Suprapubic skin (tissue), 4 donors: ENCODE measurements at regions not wholly inside any gene's neighbourhood (a gene's known extent, or its start where the extent isn't known, plus 50 kb on each side); places are given as distances from the start of the nearest gene placed in this dataset.

ENCODE experiments used
- CTCF ChIP-seq, 2 donors: fragments of 200-600 bp in 1 of 2; fragments of 450-650 bp in 1 of 2; sonication (generic) in 1 of 2; IDR thresholded peaks; one replicate each; pipeline ENCODE4 v1.5.1; 2016 to 2019; ENCODE audit warnings: antibody characterized with exemption in 2 of 2, mild to moderate bottlenecking in 1 of 2, moderate library complexity in 1 of 2
- POLR2A ChIP-seq, 2 donors: fragments of 450-650 bp; IDR thresholded peaks; one replicate each; pipeline ENCODE4 v1.6.1; 2017; ENCODE audit warnings: antibody characterized with exemption in 2 of 2, mild to moderate bottlenecking in 2 of 2, moderate library complexity in 2 of 2
- POLR2AphosphoS5 ChIP-seq, 3 donors: sonication (generic); formaldehyde crosslinking; IDR thresholded peaks; one replicate each; pipeline ENCODE4 v1.6.1; 2017; ENCODE audit warnings: antibody characterized with exemption in 3 of 3

DNA sequence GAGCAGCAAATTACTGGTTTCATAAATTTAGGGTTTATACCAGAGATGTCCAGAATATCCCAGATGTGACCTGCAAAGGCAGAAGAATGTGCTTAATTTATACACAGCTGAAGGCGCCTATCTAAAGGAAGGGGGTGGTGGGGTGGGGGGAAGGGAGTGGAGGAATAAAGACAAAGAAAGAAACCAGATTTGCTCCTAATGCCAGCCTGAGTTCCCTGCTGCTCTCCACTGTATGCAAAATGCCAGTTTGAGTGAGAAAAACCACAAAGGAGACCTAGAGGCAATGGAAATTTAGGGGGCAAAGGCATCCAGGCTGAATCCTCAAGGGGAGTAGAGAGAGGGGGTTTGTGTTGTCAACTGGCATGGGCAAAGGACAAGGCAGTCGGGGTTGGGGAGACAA, 161.5 kb upstream of the TOX3 start:
- TF ChIP-seq CTCF (IDR thresholded peaks at IDR 0.05) = no peak
- no peak for TF ChIP-seq POLR2AphosphoS5 (IDR thresholded peaks at IDR 0.05)
- TF ChIP-seq POLR2A (IDR thresholded peaks at IDR 0.05) = no peak
